Adrenal gland (tissue), 9 donors: ENCODE measurements at regions not wholly inside any gene's neighbourhood (a gene's known extent, or its start where the extent isn't known, plus 50 kb on each side); places are given as distances from the start of the nearest gene placed in this dataset.

Source experiments
- DNase-seq, 7 donors: peaks; one replicate each; pipeline ENCODE4 v3.0.0-alpha.2; 2019 to 2020
- H3K27ac ChIP-seq, 5 donors: fragments of 200-600 bp; sonication (generic) in 4 of 5; 1 replicate in 3 of 5; 2 replicates in 2 of 5; pipeline versions ENCODE4 v1.5.1 to v1.8.0; 2016 to 2020; ENCODE audit warnings: mild to moderate bottlenecking in 1 of 5
- H3K27me3 ChIP-seq: fragments of 200-600 bp; 2 replicates; pipeline ENCODE4 v1.8.0; 2021
- H3K36me3 ChIP-seq, 2 donors: fragments of 200-600 bp; replicated peaks in 1 of 2; 1 replicate in 1 of 2; 2 replicates in 1 of 2; pipeline versions ENCODE4 v1.5.1 to v1.8.0; 2018 to 2022
- H3K4me1 ChIP-seq, 2 donors: fragments of 200-600 bp; replicated peaks in 1 of 2; 1 replicate in 1 of 2; 2 replicates in 1 of 2; pipeline versions ENCODE4 v1.5.1 to v1.8.0; 2018 to 2021
- H3K4me3 ChIP-seq, 4 donors: fragments of 200-600 bp; sonication (generic) in 3 of 4; one replicate each; pipeline ENCODE4 v1.5.1; 2016 to 2018
- H3K9me3 ChIP-seq, 3 donors: fragments of 200-600 bp; sonication (generic) in 1 of 3; replicated peaks in 1 of 3; 1 replicate in 2 of 3; 2 replicates in 1 of 3; pipeline versions ENCODE4 v1.5.1 to v1.8.0; 2016 to 2021
- POLR2A ChIP-seq, 2 donors: fragments of 450-650 bp; IDR thresholded peaks; one replicate each; pipeline ENCODE4 v1.6.1; 2017; ENCODE audit warnings: antibody characterized with exemption in 2 of 2, mild to moderate bottlenecking in 2 of 2, moderate library complexity in 1 of 2
- WGBS, 4 donors: extraction: QIAGEN DNeasy Blood & Tissue Kit in 2 of 4; methylation state at CpG; one replicate each; pipeline versions ENCODE4 v1.1.5 to v1.1.7; 2013 to 2017; 5-methylcytosine and 5-hydroxymethylcytosine counted together
- intact Hi-C, 2 donors: fragments of 100-400 bp; cut with DNase I; formaldehyde crosslinking; loops; one replicate each; pipeline versions ENCODE4 v1.14.1 to v1.15.0; 2022 to 2023
- TF ChIP-seq, protein P1 (sequence below), 6 experiments: fragments of 450-650 bp in 4 of 6; fragments of 200-600 bp in 2 of 6; sonication (generic) in 1 of 6; IDR thresholded peaks; 1 replicate in 5 of 6; 2 replicates in 1 of 6; pipeline versions ENCODE4 v1.5.1 to v1.8.0; 2016 to 2021; ENCODE audit warnings: antibody characterized with exemption in 6 of 6, mild to moderate bottlenecking in 2 of 6, moderate library complexity in 1 of 6
- donor health status: healthy with polysubstance abuse.
- donor health status: Bipolar disorder and iron deficiency.
- donor health status: DM: yes; HTN: yes; CAD: no.
- donor health status: DM: no; HTN: no; CAD: no.
- donor health status: DM: no; HTN: no; CAD: no.

DNA sequence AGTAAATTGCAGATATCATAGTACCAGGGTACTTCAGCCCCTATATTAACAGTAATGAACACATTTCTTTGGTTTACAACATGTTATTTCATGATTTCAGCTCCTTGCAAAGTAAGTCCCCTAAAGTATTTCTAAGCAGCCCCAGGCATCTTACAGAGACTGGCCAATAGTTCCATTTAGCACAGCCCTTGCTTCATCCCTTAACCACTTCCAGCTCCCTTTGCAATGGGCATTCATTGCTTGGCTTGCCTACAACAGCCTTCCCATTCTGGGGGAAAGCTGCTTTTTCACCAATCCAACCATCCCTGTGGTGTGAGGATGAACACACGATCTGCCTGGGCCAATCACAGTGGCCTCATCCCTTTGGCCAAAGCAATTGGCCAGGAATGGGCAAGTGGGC is 67.2 kb upstream of the XCR1 start:
- Histone ChIP-seq H3K27ac (peak overlapping the region in 1 of 5 donors; percentile 49), H3K27me3 (no peaks in the 10 kb centered on the region), H3K4me3 (no peak overlapping the region), H3K4me1 (peaks cover 0 to 13% of the 10 kb centered on the region in 2 donors), H3K36me3 (no peaks in the 10 kb centered on the region), H3K9me3 (no peaks in the 10 kb centered on the region)
- intact Hi-C loops = no loop called here
- no peak for DNase-seq
- WGBS, 4 donors = 74 to 100% (median 83%) methylated on average over 1 of the region's 1 CpG
- TF ChIP-seq, protein P1, sequence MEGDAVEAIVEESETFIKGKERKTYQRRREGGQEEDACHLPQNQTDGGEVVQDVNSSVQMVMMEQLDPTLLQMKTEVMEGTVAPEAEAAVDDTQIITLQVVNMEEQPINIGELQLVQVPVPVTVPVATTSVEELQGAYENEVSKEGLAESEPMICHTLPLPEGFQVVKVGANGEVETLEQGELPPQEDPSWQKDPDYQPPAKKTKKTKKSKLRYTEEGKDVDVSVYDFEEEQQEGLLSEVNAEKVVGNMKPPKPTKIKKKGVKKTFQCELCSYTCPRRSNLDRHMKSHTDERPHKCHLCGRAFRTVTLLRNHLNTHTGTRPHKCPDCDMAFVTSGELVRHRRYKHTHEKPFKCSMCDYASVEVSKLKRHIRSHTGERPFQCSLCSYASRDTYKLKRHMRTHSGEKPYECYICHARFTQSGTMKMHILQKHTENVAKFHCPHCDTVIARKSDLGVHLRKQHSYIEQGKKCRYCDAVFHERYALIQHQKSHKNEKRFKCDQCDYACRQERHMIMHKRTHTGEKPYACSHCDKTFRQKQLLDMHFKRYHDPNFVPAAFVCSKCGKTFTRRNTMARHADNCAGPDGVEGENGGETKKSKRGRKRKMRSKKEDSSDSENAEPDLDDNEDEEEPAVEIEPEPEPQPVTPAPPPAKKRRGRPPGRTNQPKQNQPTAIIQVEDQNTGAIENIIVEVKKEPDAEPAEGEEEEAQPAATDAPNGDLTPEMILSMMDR (IDR thresholded peaks at IDR 0.05) = no peak
- TF ChIP-seq POLR2A (IDR thresholded peaks at IDR 0.05) = no peak

DNA sequence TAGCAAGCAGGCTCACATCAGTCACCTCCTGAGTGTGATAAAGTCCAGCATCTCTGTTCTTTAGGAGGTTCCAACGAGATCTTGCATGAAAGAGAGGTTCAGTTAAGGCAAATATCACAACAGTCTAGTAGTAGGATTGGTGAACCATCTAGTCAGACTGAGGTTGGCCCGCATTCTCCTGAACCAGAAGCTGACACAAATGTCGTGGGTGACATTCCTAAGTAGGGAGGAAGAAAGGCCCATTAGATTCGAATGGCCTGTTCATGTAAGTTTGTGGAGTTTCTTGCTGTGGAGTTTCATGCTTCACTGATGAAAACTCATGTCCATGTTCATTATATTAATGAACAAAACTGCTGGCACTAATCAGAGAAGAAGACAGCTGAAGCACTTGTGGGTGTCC is 66.7 kb upstream of the XCR1 start:
- H3K4me3 ChIP-seq = no peak overlapping the region
- no peaks in the 10 kb centered on the region for H3K27me3 ChIP-seq
- H3K9me3 ChIP-seq = no peaks in the 10 kb centered on the region
- DNase-seq = no peak
- intact Hi-C loops = no loop called here
- 83 to 89% (median 86%) methylated on average over 4 of the region's 4 CpGs for WGBS, 4 donors
- no peak overlapping the region for H3K27ac ChIP-seq
- TF ChIP-seq, protein P1 (IDR thresholded peaks at IDR 0.05) = no peak
- TF ChIP-seq POLR2A (IDR thresholded peaks at IDR 0.05) = no peak
- no peaks in the 10 kb centered on the region for H3K36me3 ChIP-seq
- H3K4me1 ChIP-seq = peaks cover 0 to 13% of the 10 kb centered on the region in 2 donors

DNA sequence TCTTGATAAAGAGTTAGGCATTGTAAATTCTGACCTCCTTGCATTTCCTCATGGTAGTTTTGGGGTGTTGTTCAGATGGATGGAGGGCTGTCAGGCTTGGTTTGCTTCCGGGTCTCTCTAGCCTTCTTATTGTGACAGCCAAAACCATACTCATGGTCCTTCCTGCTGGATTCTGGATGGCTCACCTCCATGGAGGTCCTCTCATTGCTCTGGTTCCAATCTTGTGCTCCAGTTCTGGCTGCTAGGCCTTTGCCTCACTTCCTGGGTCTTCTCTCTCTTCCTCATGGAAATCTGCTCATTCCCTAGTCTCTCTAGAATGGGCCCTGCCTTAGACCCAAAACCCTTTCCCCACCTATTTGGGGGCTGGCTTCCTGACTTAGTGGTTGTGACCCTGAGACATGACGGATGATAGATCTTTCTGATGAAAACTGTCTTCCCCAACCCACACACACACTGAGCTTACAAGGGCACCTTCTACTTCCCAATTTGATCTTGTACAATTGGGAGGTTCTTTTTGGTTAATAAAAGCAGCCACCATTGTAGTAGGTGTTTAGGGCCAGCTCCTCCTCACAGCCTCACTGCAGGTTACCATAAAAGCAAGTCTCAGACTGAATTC is 66.2 kb upstream of the XCR1 start:
- intact Hi-C loops = no loop called here
- no peaks in the 10 kb centered on the region for H3K9me3 ChIP-seq
- no peak for DNase-seq
- H3K36me3 ChIP-seq = no peaks in the 10 kb centered on the region
- H3K27ac ChIP-seq = no peak overlapping the region
- 80 to 90% (median 83%) methylated on average over 2 of the region's 2 CpGs for WGBS, 4 donors
- H3K4me3 ChIP-seq = no peak overlapping the region
- H3K27me3 ChIP-seq = no peaks in the 10 kb centered on the region
- TF ChIP-seq POLR2A (IDR thresholded peaks at IDR 0.05) = no peak
- TF ChIP-seq, protein P1 (IDR thresholded peaks at IDR 0.05) = no peak
- peaks cover 0 to 10% of the 10 kb centered on the region in 2 donors for H3K4me1 ChIP-seq

DNA sequence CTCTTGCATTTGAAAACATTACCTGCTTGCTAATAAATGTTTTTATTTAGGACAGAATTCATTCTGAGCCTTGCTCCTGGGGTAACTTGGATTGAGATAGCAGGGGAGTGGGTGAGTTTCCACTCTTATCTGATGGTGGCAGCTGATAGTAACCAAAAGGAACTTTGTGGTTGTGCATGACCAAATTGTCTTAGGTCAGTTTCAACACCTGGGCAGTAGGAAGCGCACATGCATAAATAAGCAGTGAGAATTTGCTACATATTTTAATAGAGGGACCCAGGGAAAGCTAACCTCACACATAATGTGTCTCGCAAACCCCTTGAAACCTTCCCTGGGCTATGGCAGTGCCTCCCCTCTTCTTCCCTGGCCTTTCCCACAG is 65.4 kb upstream of the XCR1 start:
- intact Hi-C loops = no loop called here

More for the DNA sequence above, 65.4 kb upstream of the XCR1 start:
- no peak overlapping the region for H3K4me3 ChIP-seq
- no peak for DNase-seq
- no peaks in the 10 kb centered on the region for H3K9me3 ChIP-seq
- H3K27ac ChIP-seq = no peak overlapping the region
- no peaks in the 10 kb centered on the region for H3K36me3 ChIP-seq
- H3K4me1 ChIP-seq = peaks cover 0 to 4% of the 10 kb centered on the region in 2 donors
- 87 to 96% (median 91%) methylated on average over 2 of the region's 2 CpGs for WGBS, 4 donors
- TF ChIP-seq POLR2A (IDR thresholded peaks at IDR 0.05) = no peak
- TF ChIP-seq, protein P1 (IDR thresholded peaks at IDR 0.05) = no peak
- no peaks in the 10 kb centered on the region for H3K27me3 ChIP-seq
